Lower lobe of right lung (tissue), 2 donors: ENCODE measurements at regions not wholly inside any gene's neighbourhood (a gene's known extent, or its start where the extent isn't known, plus 50 kb on each side); places are given as distances from the start of the nearest gene placed in this dataset.

ENCODE experiments used
- ATAC-seq, 2 donors: fragments of 200-7000 bp; cut with Tn5 transposase; one replicate each; pipeline ENCODE4 v1.9.1; 2020 to 2022; ENCODE audit warnings: mild to moderate bottlenecking in 2 of 2, moderate library complexity in 2 of 2
- DNase-seq: peaks from one replicate; pipeline ENCODE4 v3.0.0-alpha.2; 2020
- H3K27ac ChIP-seq: fragments of 200-600 bp; one replicate; pipeline ENCODE4 v1.8.0; 2022
- H3K27me3 ChIP-seq: fragments of 200-600 bp; one replicate; pipeline ENCODE4 v1.8.0; 2022; ENCODE audit warnings: low read depth
- H3K36me3 ChIP-seq: fragments of 200-600 bp; one replicate; pipeline ENCODE4 v1.8.0; 2022; ENCODE audit warnings: mild to moderate bottlenecking
- H3K4me1 ChIP-seq: fragments of 200-600 bp; one replicate; pipeline ENCODE4 v1.8.0; 2022
- H3K4me3 ChIP-seq: fragments of 200-600 bp; one replicate; pipeline ENCODE4 v1.8.0; 2022; ENCODE audit warnings: mild to moderate bottlenecking
- H3K9me3 ChIP-seq: fragments of 200-600 bp; one replicate; pipeline ENCODE4 v1.8.0; 2022
- CTCF ChIP-seq: fragments of 200-600 bp; IDR thresholded peaks from one replicate; pipeline ENCODE4 v1.8.0; 2022; ENCODE audit warnings: antibody characterized with exemption, mild to moderate bottlenecking
- intact Hi-C: fragments of 100-400 bp; cut with DNase I; formaldehyde crosslinking; loops from one replicate; pipeline ENCODE4 v1.11.0; 2022
- donor health status: DM: no; HTN: yes; CAD: no; lungs with severe emphysema.

GRCh38 chr17:13194887-13195286 lies 177.1 kb upstream of the ELAC2 start:
- DNase-seq (no peak), ATAC-seq (no peak)
- no peaks in the 10 kb centered on the region for H3K9me3 ChIP-seq
- H3K36me3 ChIP-seq: no peaks in the 10 kb centered on the region
- H3K4me1 ChIP-seq: no peaks in the 10 kb centered on the region
- intact Hi-C loops: no loop called here
- no peak for TF ChIP-seq CTCF
- H3K27ac ChIP-seq: no peak overlapping the region
- H3K4me3 ChIP-seq: no peak overlapping the region
- no peaks in the 10 kb centered on the region for H3K27me3 ChIP-seq

DNA sequence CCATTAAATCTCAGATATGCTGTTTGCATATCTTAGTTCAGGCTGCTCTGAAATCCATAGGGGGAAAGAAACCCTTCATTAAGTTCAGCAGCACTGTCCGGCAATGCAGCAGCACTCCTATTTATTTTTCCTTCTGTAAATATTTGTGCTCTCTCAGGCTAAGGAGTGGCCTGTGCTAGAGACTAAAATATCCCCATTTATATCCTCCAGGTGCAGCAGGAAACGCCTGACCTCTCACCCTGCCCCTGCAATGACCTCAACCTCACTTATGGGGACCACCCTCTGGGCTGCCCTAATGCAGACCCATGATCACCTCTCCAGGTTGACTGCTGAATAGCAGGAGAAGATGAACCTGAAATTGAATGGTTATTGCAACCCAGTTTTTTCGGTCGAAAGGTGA lies 165.0 kb upstream of the ELAC2 start:
- no peaks in the 10 kb centered on the region for H3K4me1 ChIP-seq
- H3K27me3 ChIP-seq: no peaks in the 10 kb centered on the region
- TF ChIP-seq CTCF: no peak
- no peak overlapping the region for H3K4me3 ChIP-seq
- H3K27ac ChIP-seq: no peak overlapping the region
- no peaks in the 10 kb centered on the region for H3K36me3 ChIP-seq
- peak; percentile 59 to 65 for ATAC-seq
- DNase-seq: no peak
- intact Hi-C loops: no loop called here
- H3K9me3 ChIP-seq: no peaks in the 10 kb centered on the region

- DNase-seq (no peak), ATAC-seq (peak in 1 of 2 donors; percentile 14)
- no peaks in the 10 kb centered on the region for H3K36me3 ChIP-seq
- no peaks in the 10 kb centered on the region for H3K27me3 ChIP-seq
- H3K27ac ChIP-seq: no peak overlapping the region
- no peak for TF ChIP-seq CTCF
- H3K4me3 ChIP-seq: no peak overlapping the region
- intact Hi-C loops: no loop called here
- no peaks in the 10 kb centered on the region for H3K9me3 ChIP-seq
- no peaks in the 10 kb centered on the region for H3K4me1 ChIP-seq
Observed at GRCh38 chr17:13182450-13182849, 164.6 kb upstream of the ELAC2 start.

- TF ChIP-seq CTCF: no peak
- Histone ChIP-seq H3K27me3 (no peaks in the 10 kb centered on the region), H3K9me3 (no peaks in the 10 kb centered on the region), H3K27ac (no peak overlapping the region), H3K36me3 (no peaks in the 10 kb centered on the region), H3K4me1 (no peaks in the 10 kb centered on the region), H3K4me3 (no peak overlapping the region)
- ATAC-seq (no peak), DNase-seq (no peak)
- intact Hi-C loops: no loop called here
Observed at GRCh38 chr17:13181683-13182082, 163.9 kb upstream of the ELAC2 start.

DNA sequence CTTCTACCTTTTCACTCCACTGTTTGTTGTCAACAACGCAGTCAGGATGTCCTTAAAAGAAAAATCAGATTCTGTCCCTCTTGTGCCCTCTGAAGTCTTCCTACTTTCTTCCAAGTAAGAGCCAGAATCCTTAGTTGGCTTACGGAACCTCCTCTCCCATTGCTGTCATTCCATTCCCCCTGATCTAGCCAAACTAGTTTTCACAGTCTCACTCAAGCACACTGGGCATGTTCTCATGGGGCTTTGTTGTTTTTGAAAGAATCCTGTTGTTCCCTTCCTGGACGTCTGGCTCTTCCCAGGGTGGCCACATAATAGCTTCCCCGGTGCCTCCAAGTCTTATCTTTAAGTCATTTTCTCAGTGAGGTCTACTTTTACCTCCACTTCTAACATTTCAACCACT lies 158.6 kb upstream of the ELAC2 start:
- no peak for ATAC-seq

More for the DNA sequence above, 158.6 kb upstream of the ELAC2 start:
- no peaks in the 10 kb centered on the region for H3K27me3 ChIP-seq
- no peaks in the 10 kb centered on the region for H3K4me1 ChIP-seq
- H3K36me3 ChIP-seq: no peaks in the 10 kb centered on the region
- peaks cover 20% of the 10 kb centered on the region for H3K9me3 ChIP-seq
- DNase-seq: no peak
- H3K27ac ChIP-seq: no peak overlapping the region
- no peak overlapping the region for H3K4me3 ChIP-seq
- intact Hi-C loops: no loop called here
- no peak for TF ChIP-seq CTCF
